HPDE6-E6E7 (cell line): ENCODE measurements at regions not wholly inside any gene's neighbourhood (a gene's known extent, or its start where the extent isn't known, plus 50 kb on each side); places are given as distances from the start of the nearest gene placed in this dataset.
"Not testable (repeated sequence)": the region's sequence is repeated elsewhere in the genome, so short reads cannot be mapped to it uniquely, and the experiment has no call there.

Source experiments
- DNase-seq: peaks from one replicate; pipeline ENCODE4 v3.0.0; 2011; ENCODE audit warnings: missing footprints; ENCODE audit errors: extremely low spot score

GRCh38 chr2:20499387-20499786 is 52.5 kb downstream of the RHOB start:
- no peak for DNase-seq

GRCh38 chr2:20501974-20502373 is 55.1 kb downstream of the RHOB start:
- peak; percentile 50 for DNase-seq

- DNase-seq: not testable (repeated sequence)
Measured at GRCh38 chr2:20502496-20502895, 55.6 kb downstream of the RHOB start.

GRCh38 chr2:20504174-20504573 is 57.3 kb downstream of the RHOB start:
- DNase-seq: no peak

GRCh38 chr2:20506201-20506685 is 59.4 kb downstream of the RHOB start:
- no peak for DNase-seq

GRCh38 chr2:20507166-20507692 is 60.4 kb downstream of the RHOB start:
- DNase-seq: no peak

- no peak for DNase-seq
Measured at GRCh38 chr2:20507711-20508110, 60.8 kb downstream of the RHOB start.

GRCh38 chr2:20509301-20509769 is 62.5 kb downstream of the RHOB start:
- no peak for DNase-seq

GRCh38 chr2:20509770-20510490 is 63.1 kb downstream of the RHOB start:
- DNase-seq: peak; percentile 89

- DNase-seq: no peak
Measured at GRCh38 chr2:20511130-20511529, 64.3 kb downstream of the RHOB start.

GRCh38 chr2:20512061-20512605 is 65.3 kb downstream of the RHOB start:
- DNase-seq: no peak

GRCh38 chr2:20513946-20514345 is 67.1 kb downstream of the RHOB start:
- no peak for DNase-seq

GRCh38 chr2:20514596-20515269 is 67.9 kb downstream of the RHOB start:
- DNase-seq: peak; percentile 95

- DNase-seq: no peak
Measured at GRCh38 chr2:20515290-20516220, 68.7 kb downstream of the RHOB start.

- DNase-seq: no peak
Measured at GRCh38 chr2:20516291-20516645, 69.4 kb downstream of the RHOB start.

- no peak for DNase-seq
Measured at GRCh38 chr2:20516646-20517341, 69.9 kb downstream of the RHOB start.

GRCh38 chr2:20519309-20519708 is 72.4 kb downstream of the RHOB start:
- no peak for DNase-seq

GRCh38 chr2:20520128-20520527 is 73.3 kb downstream of the RHOB start:
- DNase-seq: no peak

GRCh38 chr2:20521193-20521592 is 74.3 kb downstream of the RHOB start:
- DNase-seq: no peak

- no peak for DNase-seq
Measured at GRCh38 chr2:20521682-20522189, 74.9 kb downstream of the RHOB start.
